ENCODE measurements at regions not wholly inside any gene's neighbourhood (a gene's known extent, or its start where the extent isn't known, plus 50 kb on each side); places are given as distances from the start of the nearest gene placed in this dataset.
"Not testable (repeated sequence)": the region's sequence is repeated elsewhere in the genome, so short reads cannot be mapped to it uniquely, and the experiment has no call there.

DNA sequence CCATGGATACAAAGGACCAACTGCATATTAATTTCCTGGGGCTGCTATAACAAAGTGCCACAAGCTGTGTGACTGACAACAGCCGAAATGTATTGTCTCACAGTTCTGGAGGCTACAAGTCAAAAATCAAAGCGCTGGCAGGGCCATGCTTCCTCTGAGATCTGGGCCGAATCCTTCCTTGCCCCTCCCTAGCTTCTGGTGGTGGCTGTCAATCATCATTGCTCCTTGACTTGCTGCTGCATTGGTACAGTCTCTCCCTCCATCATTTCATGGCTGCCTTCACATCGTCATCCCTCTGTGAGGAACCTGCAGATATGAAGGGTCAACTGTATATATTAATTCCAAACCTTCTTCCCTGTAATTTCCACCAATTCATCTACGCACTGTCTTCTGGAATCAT, 118.3 kb downstream of the EXOC5 start:
- TF ChIP-seq CTCF (conservative IDR thresholded peaks at IDR 0.05; ENCODE audit: low read length), result no peak
- DNase-seq (ENCODE audit: low read depth), result no peak
- H3K4me3 ChIP-seq (ENCODE audit: low read length), result no peak overlapping the region

GRCh38 chr14:57139173-57139572, 129.5 kb downstream of the EXOC5 start:
- H3K4me3 ChIP-seq (ENCODE audit: low read length), result no peak overlapping the region
- TF ChIP-seq CTCF (conservative IDR thresholded peaks at IDR 0.05; ENCODE audit: low read length), result no peak
- no peak for DNase-seq (ENCODE audit: low read depth)

- H3K4me3 ChIP-seq (ENCODE audit: low read length), result no peak overlapping the region
- DNase-seq (ENCODE audit: low read depth), result no peak
- TF ChIP-seq CTCF (conservative IDR thresholded peaks at IDR 0.05; ENCODE audit: low read length), result no peak
Measured at GRCh38 chr14:57136669-57137328, 131.9 kb downstream of the EXOC5 start.

- not testable (repeated sequence) for DNase-seq (ENCODE audit: low read depth); H3K4me3 ChIP-seq (ENCODE audit: low read length)
Measured at GRCh38 chr14:57127809-57128208, 140.9 kb downstream of the EXOC5 start.

GRCh38 chr14:57122129-57122528, 146.6 kb downstream of the EXOC5 start:
- no peak overlapping the region for H3K4me3 ChIP-seq (ENCODE audit: low read length)
- TF ChIP-seq CTCF (conservative IDR thresholded peaks at IDR 0.05; ENCODE audit: low read length), result no peak
- DNase-seq (ENCODE audit: low read depth), result no peak

GRCh38 chr14:57112072-57112807, 156.5 kb downstream of the EXOC5 start:
- not testable (repeated sequence) for DNase-seq (ENCODE audit: low read depth); H3K4me3 ChIP-seq (ENCODE audit: low read length)

- DNase-seq (ENCODE audit: low read depth); H3K4me3 ChIP-seq (ENCODE audit: low read length): not testable (repeated sequence)
Measured at GRCh38 chr14:57110411-57110810, 158.3 kb downstream of the EXOC5 start.

DNA sequence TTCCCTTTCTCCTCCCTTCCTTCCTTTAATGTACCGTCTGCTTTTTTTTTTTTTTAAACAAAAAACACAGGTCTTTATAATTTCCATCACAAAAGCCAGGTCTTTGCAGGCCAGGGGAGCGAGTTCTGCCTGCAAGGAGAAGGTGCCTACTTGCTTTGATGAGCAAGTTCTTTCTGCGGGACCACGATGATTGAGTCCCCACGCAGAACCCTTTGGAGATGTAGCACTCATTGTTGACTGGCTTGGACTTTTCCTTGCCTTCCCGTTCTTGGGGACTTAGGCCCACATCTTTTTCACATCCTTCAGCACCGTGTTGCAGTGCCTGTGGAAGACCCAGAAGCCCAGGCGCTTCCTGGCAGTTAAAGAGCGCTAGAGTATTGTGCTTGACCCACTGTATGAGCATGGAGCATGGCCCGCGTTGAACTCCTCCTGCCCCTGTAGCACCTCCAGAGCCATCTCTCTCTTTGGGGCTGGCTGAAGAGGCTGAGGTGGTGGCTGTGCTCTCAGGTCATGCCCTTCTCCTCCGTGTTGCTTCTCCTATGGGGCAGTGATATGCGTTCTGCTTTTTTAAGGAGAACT, 177.6 kb downstream of the EXOC5 start:
- no peak for DNase-seq (ENCODE audit: low read depth)
- no peak overlapping the region for H3K4me3 ChIP-seq (ENCODE audit: low read length)
- TF ChIP-seq CTCF (conservative IDR thresholded peaks at IDR 0.05; ENCODE audit: low read length), result no peak
